ENCODE measurements at regions not wholly inside any gene's neighbourhood (a gene's known extent, or its start where the extent isn't known, plus 50 kb on each side); places are given as distances from the start of the nearest gene placed in this dataset.

DNA sequence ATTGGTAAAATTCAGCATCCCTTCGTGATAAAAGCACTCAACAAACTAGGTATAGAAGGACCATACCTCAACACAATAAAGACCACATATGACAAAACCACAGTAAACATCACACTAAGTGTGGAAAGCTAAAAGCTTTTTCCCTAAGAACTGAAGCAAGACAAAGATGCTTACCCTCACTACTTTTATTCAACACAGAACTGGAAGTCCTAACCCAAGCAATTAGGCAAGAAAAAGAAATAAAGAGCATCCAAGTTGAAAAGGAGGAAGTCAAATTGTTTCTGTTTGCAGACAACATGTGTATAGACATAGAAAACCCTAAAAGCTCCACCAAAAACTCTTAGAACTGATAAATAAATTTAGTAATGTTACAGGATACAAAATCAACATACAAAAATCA lies 271.7 kb downstream of the RBM43 start:
- BruUV-seq (replicated peaks) = no TSS peak

DNA sequence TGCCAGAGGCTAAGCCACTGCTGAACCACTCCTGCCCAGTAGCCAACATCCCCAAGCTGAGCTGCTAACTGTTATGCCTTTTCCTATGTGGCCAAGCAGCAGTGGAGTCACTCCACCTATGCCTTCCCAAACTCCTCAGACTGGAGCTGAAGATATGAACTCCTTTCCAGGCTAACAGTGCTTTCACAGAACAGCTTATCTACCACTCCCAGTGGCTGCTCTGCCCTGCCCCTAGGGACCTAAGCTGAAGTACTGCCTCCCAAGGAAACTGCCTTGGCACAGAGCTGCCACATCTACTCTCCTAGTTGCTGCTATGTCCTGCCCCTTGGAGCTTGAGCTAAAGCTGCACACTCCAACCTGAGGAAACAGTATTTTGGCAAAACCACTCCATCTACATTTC lies 275.9 kb downstream of the RBM43 start:
- Histone ChIP-seq H3K27me3 (ENCODE audit: insufficient read depth, low read length) (no peaks in the 10 kb centered on the region), H3K4me2 (ENCODE audit: low read length) (no peak overlapping the region), H3K79me2 (ENCODE audit: insufficient read depth, low read length) (no peaks in the 10 kb centered on the region), H3K4me3 (replicated peaks in 1 of 2; ENCODE audit: low read depth in 1 of 2, low read length in 2 of 2) (no peak overlapping the region), H3K9me2 (ENCODE audit: insufficient read depth) (no peaks in the 10 kb centered on the region), H3K9me3 (ENCODE audit: control insufficient read depth in 1 of 2, insufficient read depth in 1 of 2, low read depth in 1 of 2, low read length in 2 of 2) (0 out of 4 replicates have a peak, but pooled peaks cover 3 to 6% of the 10 kb centered on the region in 2 experiments), H3K4me1 (ENCODE audit: control insufficient read depth in 1 of 2, insufficient read depth in 2 of 2, low read length in 2 of 2) (no peaks in the 10 kb centered on the region), H3K27ac (ENCODE audit: low read depth, low read length) (no peak overlapping the region), H3K36me3 (ENCODE audit: control insufficient read depth in 1 of 2, insufficient read depth in 2 of 2, low read length in 2 of 2) (no peaks in the 10 kb centered on the region), H4K20me1 (ENCODE audit: insufficient read depth) (no peaks in the 10 kb centered on the region), H3K9ac (ENCODE audit: low read length) (no peak overlapping the region), H2AFZ (ENCODE audit: low read depth, low read length, poor library complexity, severe bottlenecking) (no peak overlapping the region)
- CTCF ChIA-PET = no interaction called here
- POLR2A ChIA-PET = no interaction called here
- intact Hi-C loops (cut with micrococcal nuclease) = no loop called here
- BruUV-seq (replicated peaks) = no TSS peak
- TF ChIP-seq EZH2phosphoT487 (IDR thresholded peaks at IDR 0.05; ENCODE audit: borderline replicate concordance) (no peak), SIN3A (IDR thresholded peaks at IDR 0.05; ENCODE audit: low read depth) (no peak), POLR2A (IDR thresholded peaks at IDR 0.05; ENCODE audit: borderline replicate concordance, extremely low read depth, insufficient read depth, insufficient read length) (no peak), CEBPB (IDR thresholded peaks at IDR 0.05; ENCODE audit: low read depth) (no peak), EGR1 (IDR thresholded peaks at IDR 0.05; ENCODE audit: low read depth) (no peak), POLR2AphosphoS5 (IDR thresholded peaks at IDR 0.05; ENCODE audit: low read depth, low read length) (no peak), RAD21 (IDR thresholded peaks at IDR 0.05; ENCODE audit: low read depth) (no peak), FOSL1 (IDR thresholded peaks at IDR 0.05; ENCODE audit: low read depth) (no peak), ZNF274 (IDR thresholded peaks at IDR 0.05; ENCODE audit: low read depth, low read length) (no peak), ZFX (IDR thresholded peaks at IDR 0.05) (no peak)
- TF ChIP-seq, protein P1, sequence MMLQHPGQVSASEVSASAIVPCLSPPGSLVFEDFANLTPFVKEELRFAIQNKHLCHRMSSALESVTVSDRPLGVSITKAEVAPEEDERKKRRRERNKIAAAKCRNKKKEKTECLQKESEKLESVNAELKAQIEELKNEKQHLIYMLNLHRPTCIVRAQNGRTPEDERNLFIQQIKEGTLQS (IDR thresholded peaks at IDR 0.05) = no peak
- TF ChIP-seq, protein P2, sequence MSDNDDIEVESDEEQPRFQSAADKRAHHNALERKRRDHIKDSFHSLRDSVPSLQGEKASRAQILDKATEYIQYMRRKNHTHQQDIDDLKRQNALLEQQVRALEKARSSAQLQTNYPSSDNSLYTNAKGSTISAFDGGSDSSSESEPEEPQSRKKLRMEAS (IDR thresholded peaks at IDR 0.05) = no peak
- RAD21 ChIA-PET (ENCODE audit: low non-redundant PET in 1 of 2, low total read pairs in 2 of 2, uncharacterized antibody in 2 of 2, unreplicated experiment in 2 of 2) = no interaction called here
- DNase-seq (ENCODE audit: low read depth, low spot score) (no peak), ATAC-seq (no peak)

More for the DNA sequence above, 271.7 kb downstream of the RBM43 start:
- no peak overlapping the region for H2AFZ ChIP-seq (ENCODE audit: low read depth, low read length, poor library complexity, severe bottlenecking)
- POLR2A ChIA-PET = no interaction called here
- no peaks in the 10 kb centered on the region for H3K79me2 ChIP-seq (ENCODE audit: insufficient read depth, low read length)
- H3K4me3 ChIP-seq (replicated peaks in 1 of 2; ENCODE audit: low read depth in 1 of 2, low read length in 2 of 2) = no peak overlapping the region
- no peaks in the 10 kb centered on the region for H4K20me1 ChIP-seq (ENCODE audit: insufficient read depth)
- H3K9me3 ChIP-seq (ENCODE audit: control insufficient read depth in 1 of 2, insufficient read depth in 1 of 2, low read depth in 1 of 2, low read length in 2 of 2) = 0 out of 4 replicates have a peak, but pooled peaks cover 3 to 6% of the 10 kb centered on the region in 2 experiments
- H3K27me3 ChIP-seq (ENCODE audit: insufficient read depth, low read length) = no peaks in the 10 kb centered on the region
- no peak overlapping the region for H3K4me2 ChIP-seq (ENCODE audit: low read length)
- intact Hi-C loops (cut with micrococcal nuclease) = no loop called here
- DNase-seq (ENCODE audit: low read depth, low spot score) = no peak
- H3K27ac ChIP-seq (ENCODE audit: low read depth, low read length) = no peak overlapping the region
- CTCF ChIA-PET = no interaction called here
- RAD21 ChIA-PET (ENCODE audit: low non-redundant PET in 1 of 2, low total read pairs in 2 of 2, uncharacterized antibody in 2 of 2, unreplicated experiment in 2 of 2) = no interaction called here
- H3K9ac ChIP-seq (ENCODE audit: low read length) = no peak overlapping the region
- no peaks in the 10 kb centered on the region for H3K9me2 ChIP-seq (ENCODE audit: insufficient read depth)
- ATAC-seq = no peak
- no peaks in the 10 kb centered on the region for H3K36me3 ChIP-seq (ENCODE audit: control insufficient read depth in 1 of 2, insufficient read depth in 2 of 2, low read length in 2 of 2)
- no peaks in the 10 kb centered on the region for H3K4me1 ChIP-seq (ENCODE audit: control insufficient read depth in 1 of 2, insufficient read depth in 2 of 2, low read length in 2 of 2)
- no peak for TF ChIP-seq CBX3 (IDR thresholded peaks at IDR 0.05; ENCODE audit: low read depth)
- TF ChIP-seq, protein P2 (IDR thresholded peaks at IDR 0.05) = no peak
- TF ChIP-seq ELF1 (IDR thresholded peaks at IDR 0.05; ENCODE audit: borderline replicate concordance, low read depth) = no peak
- TF ChIP-seq EZH2phosphoT487 (IDR thresholded peaks at IDR 0.05; ENCODE audit: borderline replicate concordance) = no peak
